HG02870 (cell line): ENCODE measurements at regions not wholly inside any gene's neighbourhood (a gene's known extent, or its start where the extent isn't known, plus 50 kb on each side); places are given as distances from the start of the nearest gene placed in this dataset.
"Not testable (repeated sequence)": the region's sequence is repeated elsewhere in the genome, so short reads cannot be mapped to it uniquely, and the experiment has no call there.

Experiments used
- ATAC-seq: cut with Tn5 transposase; IDR thresholded peaks from one replicate; pipeline ENCODE4 v1.9.1; 2021; ENCODE audit warnings: mild to moderate bottlenecking, moderate library complexity; ENCODE audit not compliant: unreplicated experiment

GRCh38 chr14:71355324-71356201 lies 448.3 kb downstream of the PCNX1 start:
- ATAC-seq: no peak

GRCh38 chr14:71358209-71358931 lies 451.1 kb downstream of the PCNX1 start:
- ATAC-seq: no peak

- not testable (repeated sequence) for ATAC-seq
Observed at GRCh38 chr14:71358932-71359421, 451.7 kb downstream of the PCNX1 start.

- ATAC-seq: no peak
Observed at GRCh38 chr14:71359823-71360222, 452.6 kb downstream of the PCNX1 start.

GRCh38 chr14:71361336-71361735 lies 454.1 kb downstream of the PCNX1 start:
- no peak for ATAC-seq

GRCh38 chr14:71361874-71362273 lies 454.6 kb downstream of the PCNX1 start:
- no peak for ATAC-seq

- ATAC-seq: no peak
Observed at GRCh38 chr14:71362282-71362681, 455.0 kb downstream of the PCNX1 start.

GRCh38 chr14:71362920-71363584 lies 455.8 kb downstream of the PCNX1 start:
- peak; percentile 45 for ATAC-seq

- ATAC-seq: no peak
Observed at GRCh38 chr14:71363946-71364925, 457.0 kb downstream of the PCNX1 start.

- no peak for ATAC-seq
Observed at GRCh38 chr14:71365361-71365760, 458.1 kb downstream of the PCNX1 start.

- ATAC-seq: no peak
Observed at GRCh38 chr14:71366861-71367260, 459.6 kb downstream of the PCNX1 start.

- ATAC-seq: no peak
Observed at GRCh38 chr14:71371711-71372396, 464.6 kb downstream of the PCNX1 start.

- ATAC-seq: no peak
Observed at GRCh38 chr14:71372411-71372838, 465.2 kb downstream of the PCNX1 start.

GRCh38 chr14:71373773-71374172 lies 466.5 kb downstream of the PCNX1 start:
- no peak for ATAC-seq

- no peak for ATAC-seq
Observed at GRCh38 chr14:71374989-71375388, 467.7 kb downstream of the PCNX1 start.

- no peak for ATAC-seq
Observed at GRCh38 chr14:71377099-71377498, 469.8 kb downstream of the PCNX1 start.

GRCh38 chr14:71380271-71380670 lies 473.0 kb downstream of the PCNX1 start:
- ATAC-seq: no peak

GRCh38 chr14:71381814-71382213 lies 474.6 kb downstream of the PCNX1 start:
- no peak for ATAC-seq

- no peak for ATAC-seq
Observed at GRCh38 chr14:71382315-71382714, 475.1 kb downstream of the PCNX1 start.

- ATAC-seq: no peak
Observed at GRCh38 chr14:71383510-71383909, 476.3 kb downstream of the PCNX1 start.
